ENCODE measurements at regions not wholly inside any gene's neighbourhood (a gene's known extent, or its start where the extent isn't known, plus 50 kb on each side); places are given as distances from the start of the nearest gene placed in this dataset.

DNA sequence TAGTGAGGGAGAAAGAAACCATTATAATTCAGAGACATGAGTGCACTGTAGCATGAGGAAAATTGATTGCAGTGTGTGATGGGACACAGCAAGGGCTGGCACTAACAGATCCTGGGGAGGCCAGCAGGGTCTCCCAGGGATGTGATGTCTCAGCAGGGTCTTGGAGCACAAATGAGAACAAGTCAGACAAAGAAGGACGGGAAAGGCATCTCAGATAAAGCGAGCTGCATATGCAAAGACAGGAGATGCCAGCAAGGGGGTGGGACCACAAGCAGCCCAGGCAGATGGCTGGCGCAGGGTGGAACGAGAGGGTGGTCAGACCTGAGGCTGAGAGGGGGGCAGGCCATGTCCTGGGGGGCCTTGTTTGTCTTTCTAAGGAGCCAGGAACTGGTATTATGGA, 102.6 kb upstream of the DLX2 start:
- H3K27me3 ChIP-seq: no peaks in the 10 kb centered on the region
- no peak for DNase-seq
- H3K36me3 ChIP-seq: no peaks in the 10 kb centered on the region
- H3K4me3 ChIP-seq (ENCODE audit: low read depth, low read length): no peak overlapping the region
- TF ChIP-seq CTCF (IDR thresholded peaks at IDR 0.05; ENCODE audit: low read depth, low read length): no peak
- H3K4me1 ChIP-seq: no peaks in the 10 kb centered on the region
- no peaks in the 10 kb centered on the region for H3K9me3 ChIP-seq

DNA sequence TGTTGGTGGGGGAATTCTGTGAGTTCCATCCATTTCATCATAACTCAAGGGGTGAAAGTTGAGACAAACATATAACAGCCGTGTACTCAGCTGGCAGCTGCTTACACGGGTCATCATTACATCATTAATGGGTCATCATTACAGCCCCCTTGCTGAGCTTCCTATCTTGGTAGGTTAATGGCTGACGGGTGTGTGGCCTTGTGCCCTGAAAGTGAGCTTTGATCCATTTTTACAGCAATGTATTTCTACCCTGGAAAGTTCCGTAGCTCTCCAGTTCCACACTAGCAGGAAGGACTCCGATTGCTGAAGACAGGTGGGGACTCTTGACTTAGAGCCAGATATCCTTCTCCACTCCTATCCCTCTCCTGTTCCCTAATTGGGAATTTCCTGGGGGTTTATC, 105.2 kb upstream of the DLX2 start:
- Histone ChIP-seq H3K4me3 (ENCODE audit: low read depth, low read length) (no peak overlapping the region), H3K36me3 (no peaks in the 10 kb centered on the region), H3K27me3 (no peaks in the 10 kb centered on the region), H3K9me3 (no peaks in the 10 kb centered on the region), H3K4me1 (no peaks in the 10 kb centered on the region)
- no peak for DNase-seq
- TF ChIP-seq CTCF (IDR thresholded peaks at IDR 0.05; ENCODE audit: low read depth, low read length): no peak

- H3K4me3 ChIP-seq (ENCODE audit: low read depth, low read length): no peak overlapping the region
- no peaks in the 10 kb centered on the region for H3K4me1 ChIP-seq
- H3K9me3 ChIP-seq: no peaks in the 10 kb centered on the region
- no peaks in the 10 kb centered on the region for H3K36me3 ChIP-seq
- no peak for DNase-seq
- no peak for TF ChIP-seq CTCF (IDR thresholded peaks at IDR 0.05; ENCODE audit: low read depth, low read length)
- no peaks in the 10 kb centered on the region for H3K27me3 ChIP-seq
Observed at GRCh38 chr2:172208791-172209325, 106.2 kb upstream of the DLX2 start.

- Histone ChIP-seq H3K27me3 (no peaks in the 10 kb centered on the region), H3K4me1 (no peaks in the 10 kb centered on the region), H3K9me3 (no peaks in the 10 kb centered on the region), H3K4me3 (ENCODE audit: low read depth, low read length) (no peak overlapping the region), H3K36me3 (no peaks in the 10 kb centered on the region)
- no peak for DNase-seq
- no peak for TF ChIP-seq CTCF (IDR thresholded peaks at IDR 0.05; ENCODE audit: low read depth, low read length)
Observed at GRCh38 chr2:172210599-172210998, 107.9 kb upstream of the DLX2 start.

DNA sequence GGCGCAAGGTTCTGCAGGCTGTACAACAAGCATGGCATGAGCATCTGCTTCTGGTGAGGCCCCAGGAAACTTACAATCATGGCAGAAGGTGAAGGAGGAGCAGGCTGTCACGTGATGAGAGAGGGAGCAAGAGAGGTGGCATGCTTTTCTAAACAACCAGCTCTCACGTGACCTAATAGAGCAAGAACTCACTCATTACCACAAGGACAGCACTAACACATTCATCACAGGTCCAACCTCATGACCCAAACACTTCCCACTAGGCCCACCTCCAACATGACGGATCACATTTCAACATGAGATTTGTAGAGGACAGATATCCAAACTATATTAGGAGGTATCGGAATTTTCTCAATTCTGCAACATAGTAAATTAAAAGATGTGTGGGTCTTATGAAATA, 108.8 kb upstream of the DLX2 start:
- no peak for DNase-seq
- no peaks in the 10 kb centered on the region for H3K4me1 ChIP-seq
- no peaks in the 10 kb centered on the region for H3K27me3 ChIP-seq
- no peak overlapping the region for H3K4me3 ChIP-seq (ENCODE audit: low read depth, low read length)
- H3K9me3 ChIP-seq: no peaks in the 10 kb centered on the region
- H3K36me3 ChIP-seq: no peaks in the 10 kb centered on the region
- TF ChIP-seq CTCF (IDR thresholded peaks at IDR 0.05; ENCODE audit: low read depth, low read length): no peak

DNA sequence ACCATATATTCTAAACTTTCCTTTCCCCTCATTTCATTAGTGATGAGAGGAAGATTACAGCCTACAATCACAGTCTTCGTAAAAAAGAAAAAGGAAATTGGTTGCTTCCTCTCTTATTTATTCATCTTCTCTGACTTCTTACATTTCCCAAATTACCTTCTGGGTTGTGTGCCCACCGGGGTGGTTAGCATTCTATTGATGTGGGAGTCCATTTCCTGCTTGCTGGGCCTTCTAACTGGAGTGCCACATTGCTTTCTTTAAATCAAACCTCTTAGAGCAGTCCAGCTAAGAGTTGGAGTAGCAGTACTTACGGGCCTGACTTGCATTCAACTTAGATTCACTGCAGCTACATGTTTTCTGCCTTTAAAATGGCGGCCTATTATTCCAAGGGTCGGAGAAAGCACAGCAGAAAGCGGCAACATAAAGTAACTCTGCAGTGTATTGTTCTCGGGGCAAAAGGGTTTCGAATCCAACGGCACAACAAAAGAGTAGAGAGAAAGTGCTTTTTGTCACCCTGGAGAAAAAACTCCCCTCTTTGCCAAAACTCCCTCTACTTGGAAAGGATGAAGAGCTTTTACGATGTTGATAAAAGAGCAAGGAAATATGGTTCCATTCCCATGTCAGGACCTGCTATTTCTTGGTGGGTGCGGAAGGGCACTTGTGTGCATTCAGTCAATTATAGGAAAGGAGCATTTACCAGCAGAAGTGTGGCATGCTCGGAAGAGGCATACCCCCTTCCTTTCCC, 110.6 kb upstream of the DLX2 start:
- Histone ChIP-seq H3K27me3 (no peaks in the 10 kb centered on the region), H3K4me3 (ENCODE audit: low read depth, low read length) (no peak overlapping the region), H3K9me3 (no peaks in the 10 kb centered on the region), H3K36me3 (no peaks in the 10 kb centered on the region), H3K4me1 (no peaks in the 10 kb centered on the region)
- no peak for TF ChIP-seq CTCF (IDR thresholded peaks at IDR 0.05; ENCODE audit: low read depth, low read length)
- no peak for DNase-seq

Measured in BE2C (cell line).